SH-SY5Y (cell line): ENCODE measurements at regions not wholly inside any gene's neighbourhood (a gene's known extent, or its start where the extent isn't known, plus 50 kb on each side); places are given as distances from the start of the nearest gene placed in this dataset.

Experiments
- GATA2 ChIP-seq: IDR thresholded peaks from 2 replicates; pipeline ENCODE4 v1.6.1; 2011; ENCODE audit warnings: mild to moderate bottlenecking, low read depth, low read length
- GATA3 ChIP-seq: IDR thresholded peaks from 2 replicates; pipeline ENCODE4 v1.6.1; 2011; ENCODE audit warnings: low read depth, mild to moderate bottlenecking, low read length, moderate library complexity

DNA sequence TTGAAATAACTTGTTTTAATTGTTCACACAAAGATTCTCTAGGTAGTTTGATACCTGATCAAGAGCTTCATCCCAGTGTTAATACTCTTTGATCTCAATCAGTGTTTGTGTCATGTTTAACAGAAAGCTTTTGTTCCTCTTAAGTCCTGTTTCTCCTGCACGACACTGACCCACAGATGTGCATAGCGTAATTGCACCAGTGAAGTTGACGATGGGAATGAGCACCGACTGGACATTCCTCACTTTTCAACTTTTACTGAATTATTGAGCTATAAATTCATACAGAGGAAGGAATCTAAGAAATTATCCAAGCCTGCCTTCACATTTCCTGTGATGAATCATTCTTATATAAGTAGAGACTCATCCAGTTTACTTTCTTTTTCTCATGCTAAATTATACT is 878.7 kb upstream of the TENM3 start:
- no peak for TF ChIP-seq GATA2
- TF ChIP-seq GATA3: no peak
